A673 (cell line): ENCODE measurements at regions not wholly inside any gene's neighbourhood (a gene's known extent, or its start where the extent isn't known, plus 50 kb on each side); places are given as distances from the start of the nearest gene placed in this dataset.

Experiments
- CTCF ChIP-seq: fragments of 300-800, 200-600 bp; sonication (generic); conservative IDR thresholded peaks from 2 replicates; pipeline ENCODE4 v1.5.1; 2017; ENCODE audit warnings: low read depth, mild to moderate bottlenecking, antibody characterized with exemption, low read length, moderate library complexity, mixed read lengths
- EZH2 ChIP-seq: fragments of 200-600 bp; sonication (generic); IDR thresholded peaks from 2 replicates; pipeline ENCODE4 v1.6.1; 2017; ENCODE audit warnings: borderline replicate concordance, low read depth, mild to moderate bottlenecking, mixed read lengths, antibody characterized with exemption, low read length; ENCODE audit not compliant: poor library complexity, severe bottlenecking

GRCh38 chr5:176741561-176742211 lies 68.7 kb upstream of the UNC5A start:
- no peak for TF ChIP-seq EZH2
- TF ChIP-seq CTCF = no peak
